ENCODE measurements at regions not wholly inside any gene's neighbourhood (a gene's known extent, or its start where the extent isn't known, plus 50 kb on each side); places are given as distances from the start of the nearest gene placed in this dataset.

- TF ChIP-seq SIN3A (IDR thresholded peaks at IDR 0.05; ENCODE audit: borderline replicate concordance, insufficient read depth, low read length) = no peak
- TF ChIP-seq TAF1 (IDR thresholded peaks at IDR 0.05; ENCODE audit: borderline replicate concordance, insufficient read depth, low read length) = no peak
Observed at GRCh38 chr18:44568986-44569385, 111.7 kb upstream of the SETBP1 start.

All from PFSK-1 (cell line).